Caco-2 (cell line): ENCODE measurements at regions not wholly inside any gene's neighbourhood (a gene's known extent, or its start where the extent isn't known, plus 50 kb on each side); places are given as distances from the start of the nearest gene placed in this dataset.

Experiments
- BruUV-seq: library from RNA; stranded (reverse); fragments of 400-500 nt; replicated peaks from 2 replicates; lab custom pipeline; 2021; lab: Mats Ljungman, UMichigan
- CTCF ChIA-PET: fragments of 300-600 bp; sonication (Branson Sonifier 250); formaldehyde crosslinking; loops from one replicate; lab custom pipeline; 2022; ENCODE audit warnings: antibody characterized with exemption; lab: Charles Lee
- POLR2A ChIA-PET: fragments of 300-600 bp; sonication (Branson Sonifier 250); formaldehyde crosslinking; loops from one replicate; lab custom pipeline; 2022; ENCODE audit warnings: antibody characterized with exemption; lab: Charles Lee
- DNase-seq, 2 experiments: peaks; one replicate each; pipeline versions ENCODE4 v3.0.0 to v3.0.0-alpha.2; 2020 to 2022
- H3K27me3 ChIP-seq: replicated peaks from 2 replicates; pipeline ENCODE4 v1.6.0; 2011; ENCODE audit warnings: low read length; ENCODE audit not compliant: control insufficient read depth, insufficient read depth
- H3K36me3 ChIP-seq: 2 replicates; pipeline ENCODE4 v1.5.1; 2011; ENCODE audit warnings: low read length; ENCODE audit not compliant: control insufficient read depth, insufficient read depth
- H3K4me1 ChIP-seq: fragments of 250-450 bp; sonication (Bioruptor Pico); 2 replicates; pipeline ENCODE4 v1.5.1; 2020; ENCODE audit warnings: mild to moderate bottlenecking
- H3K4me3 ChIP-seq: 2 replicates; pipeline ENCODE4 v1.5.1; 2011; ENCODE audit warnings: low read depth, mild to moderate bottlenecking, control low read depth, low read length
- H3K9me3 ChIP-seq: fragments of 250-450 bp; sonication (Bioruptor Pico); 2 replicates; pipeline ENCODE4 v1.5.1; 2020; ENCODE audit warnings: mild to moderate bottlenecking, moderate library complexity
- H3K27ac Mint-ChIP-seq: one replicate; pipeline ENCODE4 v1.8.0; 2022; ENCODE audit warnings: mixed read lengths; ENCODE audit not compliant: unreplicated experiment
- H3K27me3 Mint-ChIP-seq: one replicate; pipeline ENCODE4 v1.8.0; 2022; ENCODE audit warnings: mixed read lengths; ENCODE audit not compliant: insufficient read depth, unreplicated experiment
- H3K36me3 Mint-ChIP-seq: one replicate; pipeline ENCODE4 v1.8.0; 2022; ENCODE audit warnings: mild to moderate bottlenecking, mixed read lengths; ENCODE audit not compliant: insufficient read depth, unreplicated experiment
- H3K4me1 Mint-ChIP-seq: one replicate; pipeline ENCODE4 v1.8.0; 2022; ENCODE audit warnings: low read depth, mixed read lengths; ENCODE audit not compliant: unreplicated experiment
- H3K4me3 Mint-ChIP-seq: one replicate; pipeline ENCODE4 v1.8.0; 2022; ENCODE audit warnings: mild to moderate bottlenecking, moderate library complexity, mixed read lengths; ENCODE audit not compliant: unreplicated experiment
- H3K9me3 Mint-ChIP-seq: one replicate; pipeline ENCODE4 v1.8.0; 2022; ENCODE audit warnings: mixed read lengths; ENCODE audit not compliant: unreplicated experiment
- intact Hi-C: fragments of 100-400 bp; cut with micrococcal nuclease; formaldehyde crosslinking; loops from one replicate; pipeline ENCODE4 v1.10.0; 2022; ENCODE audit not compliant: unreplicated experiment
- TF ChIP-seq, protein P1 (sequence below), 2 experiments: fragments of 200-600 bp in 1 of 2; IDR thresholded peaks; 1 replicate in 1 of 2; 2 replicates in 1 of 2; pipeline versions ENCODE4 v1.5.1 to v1.8.0; 2011 to 2022; ENCODE audit warnings: antibody characterized with exemption in 1 of 2, control low read depth in 1 of 2, inconsistent platforms in 1 of 2, low read depth in 1 of 2, low read length in 1 of 2, mild to moderate bottlenecking in 1 of 2, moderate library complexity in 1 of 2; ENCODE audit not compliant: insufficient read depth in 1 of 2, severe bottlenecking in 1 of 2, unreplicated experiment in 1 of 2

DNA sequence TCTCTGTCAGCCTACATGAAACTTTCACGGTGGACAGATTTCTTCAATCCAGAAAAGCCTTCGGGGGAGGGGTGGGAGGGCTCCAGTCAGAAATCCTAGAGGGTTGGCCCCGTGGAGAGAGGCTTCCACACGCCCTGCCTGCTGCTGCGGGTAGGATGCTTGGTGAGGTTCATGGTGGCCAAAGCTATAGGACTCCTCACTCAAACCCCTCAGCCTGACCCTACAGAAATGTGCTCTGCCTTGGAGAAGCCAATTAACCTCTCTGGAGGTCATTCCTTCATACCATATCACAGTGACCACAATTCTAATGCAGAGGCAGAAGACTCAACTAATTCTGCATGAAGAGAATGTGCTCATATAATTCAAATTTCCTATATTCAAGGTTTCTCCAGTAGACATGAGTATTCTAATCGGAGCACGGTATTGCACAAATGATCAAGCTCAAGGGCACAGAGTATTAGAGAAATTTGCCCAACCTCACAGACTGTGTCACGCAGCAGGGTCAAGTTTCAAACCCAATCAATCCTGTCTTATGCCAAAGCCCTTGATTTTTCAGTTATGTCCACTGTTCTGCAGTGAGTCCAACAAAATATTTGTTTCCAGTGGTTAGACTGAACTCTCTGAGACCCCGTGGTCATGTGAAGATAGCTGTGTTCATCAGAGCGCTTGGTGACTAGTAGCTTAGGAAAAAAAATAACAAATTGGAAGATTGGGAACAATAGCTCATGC lies 104.8 kb downstream of the TOMM20 start:
- H3K9me3 Mint-ChIP-seq, result no peaks in the 10 kb centered on the region
- POLR2A ChIA-PET, result no interaction called here
- peaks cover 12% of the 10 kb centered on the region for H3K36me3 Mint-ChIP-seq
- CTCF ChIA-PET, result no interaction called here
- no peak for DNase-seq
- H3K27me3 Mint-ChIP-seq, result no peaks in the 10 kb centered on the region
- H3K4me3 ChIP-seq, result no peak overlapping the region
- no peaks in the 10 kb centered on the region for H3K36me3 ChIP-seq
- H3K4me1 Mint-ChIP-seq, result no peaks in the 10 kb centered on the region
- no peak overlapping the region for H3K27ac Mint-ChIP-seq
- peaks cover 7% of the 10 kb centered on the region; the same call in 1 of the 2 replicates for H3K4me1 ChIP-seq
- H3K4me3 Mint-ChIP-seq, result no peak overlapping the region
- intact Hi-C loops, result no loop called here
- H3K27me3 ChIP-seq, result no peaks in the 10 kb centered on the region
- TF ChIP-seq, protein P1, sequence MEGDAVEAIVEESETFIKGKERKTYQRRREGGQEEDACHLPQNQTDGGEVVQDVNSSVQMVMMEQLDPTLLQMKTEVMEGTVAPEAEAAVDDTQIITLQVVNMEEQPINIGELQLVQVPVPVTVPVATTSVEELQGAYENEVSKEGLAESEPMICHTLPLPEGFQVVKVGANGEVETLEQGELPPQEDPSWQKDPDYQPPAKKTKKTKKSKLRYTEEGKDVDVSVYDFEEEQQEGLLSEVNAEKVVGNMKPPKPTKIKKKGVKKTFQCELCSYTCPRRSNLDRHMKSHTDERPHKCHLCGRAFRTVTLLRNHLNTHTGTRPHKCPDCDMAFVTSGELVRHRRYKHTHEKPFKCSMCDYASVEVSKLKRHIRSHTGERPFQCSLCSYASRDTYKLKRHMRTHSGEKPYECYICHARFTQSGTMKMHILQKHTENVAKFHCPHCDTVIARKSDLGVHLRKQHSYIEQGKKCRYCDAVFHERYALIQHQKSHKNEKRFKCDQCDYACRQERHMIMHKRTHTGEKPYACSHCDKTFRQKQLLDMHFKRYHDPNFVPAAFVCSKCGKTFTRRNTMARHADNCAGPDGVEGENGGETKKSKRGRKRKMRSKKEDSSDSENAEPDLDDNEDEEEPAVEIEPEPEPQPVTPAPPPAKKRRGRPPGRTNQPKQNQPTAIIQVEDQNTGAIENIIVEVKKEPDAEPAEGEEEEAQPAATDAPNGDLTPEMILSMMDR (IDR thresholded peaks at IDR 0.05; ENCODE audit: insufficient read depth in 1 of 2, low read depth in 1 of 2, low read length in 1 of 2, severe bottlenecking in 1 of 2, unreplicated experiment in 1 of 2), result no peak
- no peaks in the 10 kb centered on the region for H3K9me3 ChIP-seq
- no TSS peak for BruUV-seq

DNA sequence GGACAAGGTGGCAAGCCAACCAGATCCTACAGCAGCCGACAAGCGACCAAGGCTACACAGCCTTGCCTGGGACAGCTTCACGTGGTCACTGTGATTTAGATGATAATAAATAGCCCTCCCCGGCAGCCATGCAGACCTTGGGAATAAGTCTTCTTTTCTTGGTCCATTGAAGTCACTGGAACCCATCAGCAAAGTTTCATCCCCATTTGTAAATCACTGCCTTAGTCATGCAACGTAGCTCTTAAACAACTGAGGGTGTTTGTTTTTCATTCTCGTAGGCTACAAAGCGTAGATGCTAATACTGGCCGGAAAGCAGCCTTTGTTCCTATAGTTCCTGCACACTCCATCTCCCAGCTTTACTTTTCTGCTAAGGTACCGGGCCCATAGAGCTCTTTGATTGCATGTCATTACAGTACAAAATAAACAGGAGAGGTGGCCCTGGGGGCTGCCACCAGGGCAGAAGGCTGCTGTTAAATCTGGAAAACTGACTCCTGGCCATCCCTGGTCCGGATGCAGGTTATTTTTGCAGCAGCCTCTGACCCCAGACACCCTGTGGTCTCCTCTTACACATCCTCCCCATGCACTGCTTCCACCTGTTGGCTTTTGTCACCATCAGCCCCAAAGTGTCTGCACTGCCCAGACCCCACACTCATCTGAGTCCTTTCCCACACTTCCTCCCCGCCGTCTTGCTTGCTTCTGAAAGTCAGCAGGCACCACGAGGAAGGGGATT lies 105.5 kb downstream of the TOMM20 start:
- POLR2A ChIA-PET, result no interaction called here
- TF ChIP-seq, protein P1 (IDR thresholded peaks at IDR 0.05; ENCODE audit: insufficient read depth in 1 of 2, low read depth in 1 of 2, low read length in 1 of 2, severe bottlenecking in 1 of 2, unreplicated experiment in 1 of 2), result no peak
- Histone ChIP-seq H3K27me3 (no peaks in the 10 kb centered on the region), H3K4me1 (peaks cover 14% of the 10 kb centered on the region), H3K4me3 (no peak overlapping the region), H3K36me3 (no peaks in the 10 kb centered on the region), H3K9me3 (no peaks in the 10 kb centered on the region)
- Mint-ChIP-seq H3K27ac (no peak overlapping the region), H3K27me3 (no peaks in the 10 kb centered on the region), H3K36me3 (peaks cover 12% of the 10 kb centered on the region), H3K4me1 (peaks cover 5% of the 10 kb centered on the region), H3K4me3 (no peak overlapping the region), H3K9me3 (no peaks in the 10 kb centered on the region)
- CTCF ChIA-PET, result interaction anchor here (0.9 to 1.2 kb wide), 2 partner anchors 45 to 70 kb away, joined by 3 to 5 read pairs; no protein-coding TSS in a partner anchor
- intact Hi-C loops, result no loop called here
- BruUV-seq, result no TSS peak
- no peak for DNase-seq

DNA sequence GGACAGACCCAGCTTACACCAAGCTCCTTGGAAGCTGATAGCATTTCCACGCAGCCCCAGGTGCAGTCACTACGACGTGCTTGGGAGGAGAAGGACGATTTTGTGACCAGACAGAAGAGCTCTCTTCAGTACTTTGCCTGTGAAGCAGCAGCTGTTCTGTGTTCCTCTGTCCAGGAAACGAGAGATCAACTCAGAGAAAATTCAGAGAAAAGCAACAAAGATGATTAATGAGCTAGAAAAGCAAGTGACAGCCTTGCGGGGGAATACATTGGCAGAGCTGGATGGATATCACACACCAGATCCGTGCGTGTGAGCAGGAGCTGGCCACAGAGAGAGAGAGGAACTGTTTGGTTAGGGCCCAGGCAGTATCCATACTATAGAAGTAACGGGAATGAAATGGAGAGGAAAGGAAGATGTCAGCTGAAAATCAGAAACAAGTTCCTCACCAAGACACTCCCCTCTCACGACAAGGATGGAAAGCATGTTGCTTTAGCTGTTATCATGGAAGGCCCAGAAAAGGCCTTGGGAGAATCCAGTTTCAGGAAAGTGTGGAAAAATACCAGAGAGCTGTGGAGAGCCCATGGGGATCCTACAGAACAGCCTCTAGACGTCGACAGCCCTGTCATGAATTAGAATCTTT lies 106.2 kb downstream of the TOMM20 start:
- CTCF ChIA-PET, result interaction anchor here (0.9 to 1.2 kb wide), 2 partner anchors 44 to 71 kb away, joined by 3 to 5 read pairs; no protein-coding TSS in a partner anchor
- Histone ChIP-seq H3K4me1 (peaks cover 18% of the 10 kb centered on the region), H3K4me3 (no peak overlapping the region), H3K36me3 (no peaks in the 10 kb centered on the region), H3K9me3 (no peaks in the 10 kb centered on the region), H3K27me3 (no peaks in the 10 kb centered on the region)
- H3K4me3 Mint-ChIP-seq, result no peak overlapping the region
- peaks cover 11% of the 10 kb centered on the region for H3K4me1 Mint-ChIP-seq
- POLR2A ChIA-PET, result no interaction called here
- H3K9me3 Mint-ChIP-seq, result no peaks in the 10 kb centered on the region
- no peak for DNase-seq
- TF ChIP-seq, protein P1 (IDR thresholded peaks at IDR 0.05; ENCODE audit: insufficient read depth in 1 of 2, low read depth in 1 of 2, low read length in 1 of 2, severe bottlenecking in 1 of 2, unreplicated experiment in 1 of 2), result no peak
- H3K27ac Mint-ChIP-seq, result no peak overlapping the region
- no TSS peak for BruUV-seq
- intact Hi-C loops, result no loop called here
- peaks cover 11% of the 10 kb centered on the region for H3K36me3 Mint-ChIP-seq
- no peaks in the 10 kb centered on the region for H3K27me3 Mint-ChIP-seq
